ENCODE measurements at regions not wholly inside any gene's neighbourhood (a gene's known extent, or its start where the extent isn't known, plus 50 kb on each side); places are given as distances from the start of the nearest gene placed in this dataset.

GRCh38 chr4:171759274-171759673 is 53.9 kb upstream of the GALNTL6 start:
- Histone ChIP-seq H3K36me3 (no peaks in the 10 kb centered on the region), H3K9me3 (peaks cover 0 to 32% (median 0%) of the 10 kb centered on the region in 11 donors), H3K4me3 (no peak overlapping the region), H3K27ac (no peak overlapping the region), H3K4me1 (no peaks in the 10 kb centered on the region), H3K27me3 (no peaks in the 10 kb centered on the region)
- intact Hi-C loops (cut with DNase I): no loop called here
- 85 to 89% methylated on average over 5 of the region's 5 CpGs for WGBS, 2 donors
- TF ChIP-seq CTCF (IDR thresholded peaks at IDR 0.05): no peak
- DNase-seq (no peak), ATAC-seq (no peak)

- WGBS, 2 donors: 66 to 72% methylated on average over 2 of the region's 2 CpGs
- peaks cover 0 to 9% (median 0%) of the 10 kb centered on the region in 11 donors for H3K9me3 ChIP-seq
- H3K27ac ChIP-seq: no peak overlapping the region
- no peaks in the 10 kb centered on the region for H3K36me3 ChIP-seq
- ATAC-seq: no peak
- H3K27me3 ChIP-seq: no peaks in the 10 kb centered on the region
- no peak overlapping the region for H3K4me3 ChIP-seq
- no peak for DNase-seq
- no peak for TF ChIP-seq CTCF (IDR thresholded peaks at IDR 0.05)
- H3K4me1 ChIP-seq: no peaks in the 10 kb centered on the region
- intact Hi-C loops (cut with DNase I): no loop called here
Measured at GRCh38 chr4:171751538-171751937, 61.7 kb upstream of the GALNTL6 start.

- no peaks in the 10 kb centered on the region for H3K27me3 ChIP-seq
- H3K4me3 ChIP-seq: no peak overlapping the region
- no peak overlapping the region for H3K27ac ChIP-seq
- no peak for TF ChIP-seq CTCF (IDR thresholded peaks at IDR 0.05)
- H3K36me3 ChIP-seq: no peaks in the 10 kb centered on the region
- intact Hi-C loops (cut with DNase I): no loop called here
- DNase-seq (no peak), ATAC-seq (no peak)
- H3K4me1 ChIP-seq: no peaks in the 10 kb centered on the region
- peaks cover 0 to 9% (median 0%) of the 10 kb centered on the region in 11 donors for H3K9me3 ChIP-seq
Measured at GRCh38 chr4:171746418-171746817, 66.8 kb upstream of the GALNTL6 start.

- no peak for ATAC-seq
- Histone ChIP-seq H3K4me1 (no peaks in the 10 kb centered on the region), H3K27me3 (no peaks in the 10 kb centered on the region), H3K4me3 (no peak overlapping the region), H3K9me3 (no peaks in the 10 kb centered on the region), H3K36me3 (no peaks in the 10 kb centered on the region), H3K27ac (no peak overlapping the region)
- DNase-seq: no peak
- WGBS, 2 donors: 51 to 54% methylated on average over 5 of the region's 5 CpGs
- TF ChIP-seq CTCF (IDR thresholded peaks at IDR 0.05): no peak
- intact Hi-C loops (cut with DNase I): no loop called here
Measured at GRCh38 chr4:171742436-171742835, 70.8 kb upstream of the GALNTL6 start.

GRCh38 chr4:171727185-171727584 is 86.0 kb upstream of the GALNTL6 start:
- H3K36me3 ChIP-seq: no peaks in the 10 kb centered on the region
- no peak for ATAC-seq
- intact Hi-C loops (cut with DNase I): no loop called here
- no peak overlapping the region for H3K27ac ChIP-seq
- no peak for DNase-seq
- WGBS, 2 donors: 69 to 77% methylated on average over 1 of the region's 1 CpG
- no peak for TF ChIP-seq CTCF (IDR thresholded peaks at IDR 0.05)
- peaks cover 0 to 72% (median 15%) of the 10 kb centered on the region in 11 donors for H3K9me3 ChIP-seq
- no peaks in the 10 kb centered on the region for H3K4me1 ChIP-seq
- H3K27me3 ChIP-seq: no peaks in the 10 kb centered on the region
- no peak overlapping the region for H3K4me3 ChIP-seq

All from heart right ventricle (tissue), 16 donors.